ENCODE measurements at regions not wholly inside any gene's neighbourhood (a gene's known extent, or its start where the extent isn't known, plus 50 kb on each side); places are given as distances from the start of the nearest gene placed in this dataset.

DNA sequence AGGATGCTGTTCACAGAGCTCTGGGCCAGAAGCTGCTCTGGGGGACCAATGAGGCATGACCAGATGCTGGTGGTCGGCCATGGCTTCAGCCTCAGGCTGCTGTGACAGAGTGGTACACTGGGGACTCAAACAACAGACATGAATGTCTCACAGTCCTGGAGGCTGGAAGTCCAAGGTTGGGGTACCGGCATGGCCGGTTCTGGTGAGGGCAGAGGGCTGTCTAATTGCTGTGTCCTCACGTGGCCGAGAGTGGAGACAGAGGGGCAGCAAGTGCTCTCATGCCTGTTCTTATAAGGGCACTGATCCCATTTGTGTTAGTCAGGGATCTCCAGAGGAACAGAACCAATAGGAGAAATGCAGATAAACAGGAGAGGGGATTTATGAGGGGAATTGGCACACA, 253.5 kb upstream of the C1orf174 start:
- no peak for DNase-seq (ENCODE audit: low read depth)
- no peak overlapping the region for H3K4me3 ChIP-seq (ENCODE audit: low read depth, low read length)
- TF ChIP-seq, protein P1, sequence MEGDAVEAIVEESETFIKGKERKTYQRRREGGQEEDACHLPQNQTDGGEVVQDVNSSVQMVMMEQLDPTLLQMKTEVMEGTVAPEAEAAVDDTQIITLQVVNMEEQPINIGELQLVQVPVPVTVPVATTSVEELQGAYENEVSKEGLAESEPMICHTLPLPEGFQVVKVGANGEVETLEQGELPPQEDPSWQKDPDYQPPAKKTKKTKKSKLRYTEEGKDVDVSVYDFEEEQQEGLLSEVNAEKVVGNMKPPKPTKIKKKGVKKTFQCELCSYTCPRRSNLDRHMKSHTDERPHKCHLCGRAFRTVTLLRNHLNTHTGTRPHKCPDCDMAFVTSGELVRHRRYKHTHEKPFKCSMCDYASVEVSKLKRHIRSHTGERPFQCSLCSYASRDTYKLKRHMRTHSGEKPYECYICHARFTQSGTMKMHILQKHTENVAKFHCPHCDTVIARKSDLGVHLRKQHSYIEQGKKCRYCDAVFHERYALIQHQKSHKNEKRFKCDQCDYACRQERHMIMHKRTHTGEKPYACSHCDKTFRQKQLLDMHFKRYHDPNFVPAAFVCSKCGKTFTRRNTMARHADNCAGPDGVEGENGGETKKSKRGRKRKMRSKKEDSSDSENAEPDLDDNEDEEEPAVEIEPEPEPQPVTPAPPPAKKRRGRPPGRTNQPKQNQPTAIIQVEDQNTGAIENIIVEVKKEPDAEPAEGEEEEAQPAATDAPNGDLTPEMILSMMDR (IDR thresholded peaks at IDR 0.05; ENCODE audit: low read depth, low read length, missing control alignments): no peak

DNA sequence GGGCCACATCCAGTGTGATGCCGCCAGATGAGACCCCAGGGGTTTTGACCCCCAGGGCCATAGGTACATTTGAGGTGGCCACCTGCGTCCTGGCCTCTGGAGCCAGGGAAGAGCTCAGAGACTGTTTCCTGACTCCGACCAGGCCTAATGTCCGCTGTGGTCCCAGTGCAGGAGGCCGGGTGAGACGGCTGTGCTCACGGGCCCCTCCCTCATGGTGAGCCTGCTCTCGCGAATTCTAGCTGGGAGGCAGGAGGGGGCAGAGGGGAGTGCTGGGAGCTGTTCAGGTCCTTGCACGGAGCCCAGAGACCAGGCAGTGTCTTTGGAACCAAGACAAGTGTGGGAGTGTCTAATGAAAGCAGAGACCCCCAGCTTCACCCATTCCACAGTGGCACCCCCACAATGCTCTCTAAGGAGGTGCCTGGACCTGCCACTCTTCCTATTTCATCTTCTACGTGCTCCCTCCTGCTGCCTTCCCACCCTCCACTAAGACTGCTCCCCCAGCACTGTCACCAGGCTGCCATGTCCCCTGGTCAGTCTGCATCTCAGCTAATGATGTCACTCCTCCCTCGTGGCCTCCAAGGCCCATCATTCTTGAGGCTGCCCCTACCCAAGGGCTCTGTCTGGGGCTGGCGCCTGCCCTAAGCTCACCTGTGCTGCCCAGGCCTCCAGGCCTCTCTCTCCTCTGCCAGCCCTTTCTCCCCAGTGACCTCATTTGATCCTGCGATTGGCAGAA, 256.3 kb upstream of the C1orf174 start:
- no peak overlapping the region for H3K4me3 ChIP-seq (ENCODE audit: low read depth, low read length)
- DNase-seq (ENCODE audit: low read depth): no peak
- TF ChIP-seq, protein P1 (IDR thresholded peaks at IDR 0.05; ENCODE audit: low read depth, low read length, missing control alignments): no peak

GRCh38 chr1:4160181-4160580, 260.1 kb upstream of the C1orf174 start:
- H3K4me3 ChIP-seq (ENCODE audit: low read depth, low read length): no peak overlapping the region
- TF ChIP-seq, protein P1 (IDR thresholded peaks at IDR 0.05; ENCODE audit: low read depth, low read length, missing control alignments): no peak
- no peak for DNase-seq (ENCODE audit: low read depth)

DNA sequence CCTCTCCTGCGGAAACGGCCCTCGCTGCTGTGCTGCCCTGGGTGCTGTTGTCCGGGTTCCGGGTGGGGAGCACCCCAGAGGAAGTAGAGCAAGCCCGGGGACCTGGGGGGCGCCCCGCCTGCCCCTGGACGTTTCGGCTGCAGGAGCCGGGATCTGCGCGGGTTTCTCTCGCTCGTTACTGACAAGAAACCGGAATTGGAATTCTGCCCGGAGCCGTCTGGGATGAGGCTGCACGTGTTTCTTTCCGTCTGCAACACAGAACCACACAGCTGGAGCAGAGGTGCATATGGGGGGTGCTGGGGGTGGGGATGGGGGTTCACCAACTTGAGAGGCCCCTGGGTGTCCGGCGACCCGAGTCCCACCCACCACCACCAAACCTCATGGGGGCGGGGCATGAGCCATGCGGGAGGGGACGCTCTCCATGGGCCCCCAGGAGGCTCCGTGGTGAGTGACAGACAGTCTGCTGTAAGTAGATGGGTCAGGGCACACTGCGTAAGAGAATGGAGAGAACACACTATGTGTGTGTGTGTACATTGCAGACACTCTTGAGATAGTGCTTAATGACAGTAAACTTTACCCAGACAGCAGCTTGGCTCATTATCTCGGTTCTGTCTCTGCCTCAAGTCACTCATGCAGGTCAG, 261.4 kb upstream of the C1orf174 start:
- DNase-seq (ENCODE audit: low read depth): no peak
- TF ChIP-seq, protein P1 (IDR thresholded peaks at IDR 0.05; ENCODE audit: low read depth, low read length, missing control alignments): no peak
- no peak overlapping the region for H3K4me3 ChIP-seq (ENCODE audit: low read depth, low read length)

- TF ChIP-seq, protein P1 (IDR thresholded peaks at IDR 0.05; ENCODE audit: low read depth, low read length, missing control alignments): no peak
- DNase-seq (ENCODE audit: low read depth): no peak
- no peak overlapping the region for H3K4me3 ChIP-seq (ENCODE audit: low read depth, low read length)
Observed at GRCh38 chr1:4164965-4165364, 264.9 kb upstream of the C1orf174 start.

DNA sequence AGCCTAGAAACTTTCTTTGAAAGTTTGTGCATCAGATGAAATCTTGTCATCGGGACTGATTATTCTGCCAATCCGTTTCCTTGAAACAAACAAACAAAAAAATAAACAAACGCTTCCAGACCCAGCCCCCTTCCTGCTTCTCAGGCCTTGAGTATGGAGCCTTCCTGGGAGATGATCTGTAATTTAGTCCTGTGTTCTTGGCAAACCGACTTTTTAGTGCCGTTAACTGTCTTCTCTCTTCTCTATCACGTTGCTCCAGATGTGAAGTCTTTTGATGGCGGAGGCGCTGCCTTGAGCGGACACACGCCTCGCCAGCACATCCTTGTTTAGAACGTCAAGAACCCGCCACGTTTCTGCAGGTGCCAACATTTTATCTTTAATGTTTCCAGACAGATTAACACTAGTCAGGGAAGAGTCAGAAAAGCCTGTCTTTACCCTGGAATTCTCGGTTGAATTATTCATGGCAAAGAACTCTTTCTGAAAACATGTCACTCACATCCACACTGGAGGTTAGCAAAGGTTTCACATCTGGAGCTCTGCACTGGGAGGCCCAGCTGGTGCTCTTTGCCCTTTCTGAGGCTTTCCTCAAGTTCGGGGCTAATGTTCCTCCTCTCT, 265.7 kb upstream of the C1orf174 start:
- TF ChIP-seq, protein P1 (IDR thresholded peaks at IDR 0.05; ENCODE audit: low read depth, low read length, missing control alignments): no peak
- no peak for DNase-seq (ENCODE audit: low read depth)
- H3K4me3 ChIP-seq (ENCODE audit: low read depth, low read length): no peak overlapping the region
